ENCODE measurements at regions not wholly inside any gene's neighbourhood (a gene's known extent, or its start where the extent isn't known, plus 50 kb on each side); places are given as distances from the start of the nearest gene placed in this dataset.
A peak's percentile ranks its signal among the peaks of the same experiment; 100 is the strongest.
"Not testable (repeated sequence)": the region's sequence is repeated elsewhere in the genome, so short reads cannot be mapped to it uniquely, and the experiment has no call there.

DNA sequence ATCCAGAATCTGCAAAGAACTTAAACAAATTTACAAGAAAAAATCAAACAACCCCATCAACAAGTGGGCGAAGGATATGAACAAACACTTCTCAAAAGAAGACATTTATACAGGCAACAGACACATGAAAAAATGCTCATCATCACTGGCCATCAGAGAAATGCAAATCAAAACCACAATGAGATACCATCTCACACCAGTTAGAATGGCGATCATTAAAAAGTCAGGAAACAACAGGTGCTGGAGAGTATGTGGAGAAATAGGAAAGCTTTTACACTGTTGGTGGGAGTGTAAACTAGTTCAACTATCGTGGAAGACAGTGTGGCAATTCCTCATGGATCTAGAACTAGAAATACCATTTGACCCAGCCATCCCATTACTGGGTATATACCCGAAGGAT, 121.4 kb upstream of the RGS6 start:
- DNase-seq (ENCODE audit: low read depth in 1 of 2, low spot score in 1 of 2): not testable (repeated sequence)

DNA sequence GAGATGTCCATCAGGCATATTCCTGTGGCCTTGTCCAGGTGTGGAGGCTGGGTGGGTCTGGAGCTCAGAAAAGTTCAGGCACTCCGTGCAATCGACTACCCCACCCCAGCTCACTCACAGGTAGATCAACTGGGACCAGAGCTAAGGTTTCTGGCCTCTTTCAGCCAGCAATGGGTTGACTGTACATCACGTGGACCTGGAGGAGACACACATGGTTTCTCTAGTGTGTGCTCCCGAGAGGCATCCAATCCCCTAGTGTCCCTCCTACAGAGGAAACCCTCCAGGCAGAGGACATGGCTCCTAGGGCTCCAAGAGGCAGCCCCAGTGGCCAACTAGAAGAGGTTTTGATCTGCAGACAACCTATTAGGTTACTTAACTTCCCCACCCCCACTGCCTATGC, 119.5 kb upstream of the RGS6 start:
- DNase-seq (ENCODE audit: low read depth in 1 of 2, low spot score in 1 of 2): no peak

DNA sequence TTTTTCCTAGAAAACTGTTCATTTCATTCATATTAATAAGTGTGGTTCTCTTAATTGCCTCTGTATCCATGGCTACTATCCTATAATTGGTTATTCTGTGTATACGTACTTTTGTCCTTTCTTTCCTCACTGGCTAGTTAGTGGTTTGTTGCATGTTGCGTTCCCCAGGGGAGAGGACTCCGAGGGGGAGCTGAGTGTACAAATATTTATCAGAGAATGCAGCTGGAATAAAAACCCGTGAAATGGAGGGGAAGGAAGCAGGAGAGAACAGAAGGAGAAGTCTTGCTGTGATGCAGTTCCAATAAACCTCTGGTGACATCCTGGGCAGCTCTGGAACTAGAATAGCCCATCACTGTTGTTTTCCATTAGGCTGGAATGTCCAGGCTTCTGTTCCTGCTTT, 117.1 kb upstream of the RGS6 start:
- no peak for DNase-seq (ENCODE audit: low read depth in 1 of 2, low spot score in 1 of 2)

DNA sequence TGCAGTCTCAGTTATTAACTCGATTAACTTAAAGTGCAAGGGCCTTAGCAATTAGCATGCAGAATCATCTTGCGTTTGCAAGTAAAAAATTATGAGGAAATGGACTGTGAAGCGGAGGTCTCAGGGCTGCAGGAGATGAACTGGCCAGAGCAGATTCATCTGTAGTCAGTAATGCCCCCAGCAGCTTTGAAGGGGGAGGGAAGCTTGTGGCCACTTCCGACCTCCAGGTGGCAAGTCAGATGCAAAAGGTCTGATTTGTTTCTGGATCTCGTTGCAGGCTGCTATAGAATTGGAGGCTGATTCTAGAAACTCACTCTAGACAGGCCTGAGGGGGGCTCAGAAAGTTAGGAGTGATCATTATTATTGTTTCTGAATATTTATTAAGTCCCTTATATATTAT, 107.4 kb upstream of the RGS6 start:
- no peak for DNase-seq (ENCODE audit: low read depth in 1 of 2, low spot score in 1 of 2)

DNA sequence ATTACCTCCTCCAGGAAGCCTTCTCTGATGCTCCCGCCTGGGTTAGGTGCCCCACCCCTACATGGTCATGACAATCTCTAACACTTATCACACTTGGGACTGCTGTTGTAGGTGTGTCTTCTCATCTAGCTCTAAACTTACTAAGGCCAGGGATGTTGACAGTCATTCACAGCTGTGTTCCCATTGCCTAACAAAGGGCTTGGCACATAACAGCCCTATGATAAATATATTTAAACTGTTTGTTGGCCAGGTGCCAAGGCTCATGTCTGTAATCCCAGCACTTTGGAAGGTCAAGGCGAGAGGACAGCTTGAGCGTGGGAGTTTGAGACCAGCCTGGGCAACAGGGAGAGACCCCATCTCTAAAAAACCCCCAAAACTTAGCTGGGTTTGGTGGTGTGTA, 98.8 kb upstream of the RGS6 start:
- DNase-seq (ENCODE audit: low read depth in 1 of 2, low spot score in 1 of 2): no peak

DNA sequence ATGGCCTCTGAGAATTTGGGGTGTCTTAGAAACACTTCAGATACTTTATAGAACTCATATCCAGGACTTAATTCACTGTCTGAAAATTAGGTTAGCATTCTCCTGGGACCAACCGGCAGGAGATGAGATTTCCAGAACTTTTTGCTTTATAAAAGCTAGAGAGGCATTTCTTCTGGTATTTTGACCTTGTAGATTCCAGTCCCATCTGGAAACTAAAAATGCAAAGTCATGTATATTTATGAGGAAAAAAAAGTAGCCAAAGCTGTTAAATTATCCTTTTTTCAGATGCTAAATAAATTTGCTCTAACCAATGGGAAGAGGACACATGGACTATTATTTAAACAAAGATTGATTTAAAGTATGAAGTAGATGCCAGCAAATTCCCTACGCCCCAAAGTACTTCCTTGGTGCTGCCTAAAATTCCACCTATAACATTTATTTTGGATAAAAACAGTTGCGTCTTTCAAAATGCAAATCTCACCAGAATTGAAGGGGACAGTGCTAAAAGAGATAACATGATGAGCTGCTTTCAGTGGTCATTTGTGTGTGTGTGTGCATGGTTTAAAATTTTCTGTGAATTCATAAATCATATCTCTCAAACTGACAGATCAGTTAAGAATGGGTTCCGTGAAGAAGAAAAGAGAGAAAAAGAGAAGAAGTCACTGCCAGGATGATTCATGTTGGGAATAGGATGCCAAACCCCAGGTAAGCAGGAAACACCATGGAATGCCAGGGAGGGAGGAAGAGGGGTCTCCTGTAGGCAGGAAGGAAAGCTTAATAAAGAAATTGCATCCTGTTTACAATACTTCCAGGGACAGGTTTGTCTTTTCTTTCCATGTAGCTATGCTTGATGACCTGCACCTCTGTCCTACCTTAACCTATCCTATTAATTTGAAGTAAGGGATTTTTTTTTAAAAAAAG, 97.7 kb upstream of the RGS6 start:
- DNase-seq (ENCODE audit: low read depth in 1 of 2, low spot score in 1 of 2): no peak

DNA sequence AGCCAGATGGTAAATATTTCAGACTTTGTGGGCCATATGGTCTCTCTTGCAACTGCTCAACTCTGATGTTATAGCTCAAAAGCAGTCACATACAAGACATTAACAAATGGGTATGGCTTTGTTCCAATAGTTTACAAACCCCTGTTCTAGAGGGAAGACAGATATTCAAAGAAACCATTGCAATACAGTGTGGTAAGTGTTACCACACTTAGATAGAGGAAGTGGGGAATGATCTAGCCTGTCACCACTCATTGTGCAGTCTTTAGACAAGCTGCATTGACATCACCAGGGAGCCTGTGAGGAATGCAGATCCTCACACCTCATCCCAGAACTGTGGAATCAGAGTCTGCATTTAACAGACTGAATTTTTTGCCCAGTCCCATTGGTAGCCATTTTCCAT, 80.0 kb upstream of the RGS6 start:
- no peak for DNase-seq (ENCODE audit: low read depth in 1 of 2, low spot score in 1 of 2)

DNA sequence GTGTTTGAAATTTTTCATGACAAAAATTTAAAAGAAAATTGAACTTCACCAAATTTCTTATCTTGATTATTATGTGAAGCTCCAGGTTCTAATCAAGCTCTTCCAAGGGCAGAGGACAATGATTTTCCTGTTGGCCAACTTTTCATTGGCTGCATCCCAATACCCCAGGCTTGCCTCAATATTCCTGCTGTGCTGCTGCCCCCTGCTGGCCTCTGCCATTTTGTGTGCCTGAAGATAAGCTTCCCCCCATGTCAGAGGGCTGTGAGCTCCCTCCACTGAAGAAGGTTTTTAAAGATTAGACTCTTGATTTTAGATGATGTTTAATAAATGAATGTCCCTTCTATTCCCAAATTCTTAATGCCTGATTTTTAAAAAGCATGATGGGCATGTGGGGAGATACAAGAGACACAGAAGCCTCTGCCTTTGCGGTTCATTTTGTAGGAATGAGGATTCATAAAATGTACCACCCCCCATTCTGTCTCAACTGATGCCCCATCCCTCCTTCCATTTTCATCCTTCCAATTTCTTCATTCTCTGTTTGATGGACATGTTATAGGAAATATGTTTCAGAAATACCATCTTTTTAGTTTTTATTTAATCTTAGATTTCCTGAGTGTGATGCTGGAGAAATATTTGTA, 76.7 kb upstream of the RGS6 start:
- peak; percentile 6 to 30 for DNase-seq (ENCODE audit: low read depth in 1 of 2, low spot score in 1 of 2)

DNA sequence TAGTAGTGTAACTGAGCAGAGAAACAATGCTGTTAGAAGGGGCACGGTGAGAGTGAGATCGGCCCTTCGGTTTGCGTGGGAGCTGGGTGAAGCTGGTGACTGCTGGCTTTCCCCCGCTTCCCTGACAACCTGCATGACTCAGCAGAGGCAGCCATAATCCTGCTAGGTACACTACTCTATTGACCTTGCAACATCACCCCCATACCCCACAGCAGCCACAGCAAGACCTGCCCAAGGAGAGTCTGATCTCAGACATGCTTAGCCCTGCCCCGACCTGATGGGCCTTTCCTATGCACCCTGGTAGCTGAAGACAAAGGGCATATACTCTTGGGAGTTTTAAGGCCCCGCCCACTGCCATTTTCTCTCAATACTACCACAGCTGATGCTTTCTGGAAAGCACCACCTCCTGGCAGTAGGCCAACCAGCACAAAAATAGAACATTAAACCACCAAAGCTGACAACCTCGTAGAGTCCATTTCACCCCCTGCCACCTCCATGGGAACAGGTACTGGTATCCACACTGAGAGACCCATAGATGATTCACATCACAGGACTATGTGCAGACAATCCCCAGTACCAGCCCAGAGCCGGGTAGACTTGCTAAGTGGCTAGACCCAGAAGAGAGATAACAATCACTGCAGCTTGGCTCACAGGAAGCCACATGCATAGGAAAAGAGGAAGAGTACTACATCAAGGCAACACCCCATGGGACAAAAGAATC, 75.9 kb upstream of the RGS6 start:
- no peak for DNase-seq (ENCODE audit: low read depth in 1 of 2, low spot score in 1 of 2)

DNA sequence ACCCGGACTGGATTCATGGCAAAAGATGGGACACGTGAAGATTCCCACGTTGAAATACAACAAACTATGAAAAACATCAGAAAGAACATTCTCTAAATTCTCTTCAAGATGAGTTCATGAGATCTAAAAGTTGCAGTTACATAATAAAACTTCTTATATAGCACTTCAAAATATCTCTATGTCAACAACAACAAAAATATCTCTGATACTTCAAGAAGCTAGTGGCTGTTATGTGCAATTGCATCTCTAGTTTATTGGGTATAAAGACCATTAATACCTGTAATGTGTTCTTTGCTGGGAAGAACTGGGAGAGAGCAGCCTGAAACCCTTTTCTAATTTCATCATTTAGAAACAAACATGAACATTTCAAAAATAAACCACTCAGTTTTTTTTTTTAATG, 69.2 kb upstream of the RGS6 start:
- no peak for DNase-seq (ENCODE audit: low read depth in 1 of 2, low spot score in 1 of 2)

DNA sequence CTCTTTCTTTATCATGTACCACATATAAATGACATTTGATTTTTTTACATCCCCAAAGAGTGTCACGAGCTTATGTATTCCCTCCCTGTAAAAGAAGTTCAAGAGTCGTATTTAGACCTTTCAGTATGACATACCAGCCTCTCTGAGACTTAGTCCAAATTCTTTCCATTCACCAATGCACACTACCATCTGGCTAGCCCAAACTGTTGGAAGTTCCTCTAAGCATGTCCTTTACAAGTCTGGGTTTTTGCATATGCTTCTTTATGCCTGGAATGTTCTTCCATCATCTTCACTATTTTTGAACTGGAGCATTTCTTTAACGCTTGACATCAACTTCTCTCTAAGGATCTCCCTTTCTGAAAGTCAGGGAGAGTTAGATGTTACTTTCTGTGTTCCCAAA, 68.5 kb upstream of the RGS6 start:
- DNase-seq (ENCODE audit: low read depth in 1 of 2, low spot score in 1 of 2): no peak

Data from activated CD4-positive, alpha-beta T cell treated with anti-CD3 and anti-CD28 coated beads, Interleukin-2, amount 50 U/mL, for 24 hours (primary cell).